ENCODE measurements at regions not wholly inside any gene's neighbourhood (a gene's known extent, or its start where the extent isn't known, plus 50 kb on each side); places are given as distances from the start of the nearest gene placed in this dataset.

GRCh38 chr12:74426091-74426490 lies 111.5 kb upstream of the ATXN7L3B start:
- DNase-seq (ENCODE audit: low spot score in 2 of 2): no peak
- no peak for ATAC-seq
- Mint-ChIP-seq H3K27ac (no peak overlapping the region), H3K9me3 (no peaks in the 10 kb centered on the region), H3K36me3 (no peaks in the 10 kb centered on the region)

GRCh38 chr12:74429535-74429934 lies 108.1 kb upstream of the ATXN7L3B start:
- H3K36me3 Mint-ChIP-seq: no peaks in the 10 kb centered on the region
- ATAC-seq (no peak), DNase-seq (ENCODE audit: low spot score in 2 of 2) (no peak)
- H3K27ac Mint-ChIP-seq: no peak overlapping the region
- peaks cover 0 to 3% of the 10 kb centered on the region in 2 donors for H3K9me3 Mint-ChIP-seq

GRCh38 chr12:74431801-74432200 lies 105.8 kb upstream of the ATXN7L3B start:
- Mint-ChIP-seq H3K27ac (no peak overlapping the region), H3K9me3 (peaks cover 0 to 6% of the 10 kb centered on the region in 2 donors), H3K36me3 (no peaks in the 10 kb centered on the region)
- no peak for ATAC-seq
- DNase-seq (ENCODE audit: low spot score in 2 of 2): no peak

GRCh38 chr12:74440469-74440868 lies 97.2 kb upstream of the ATXN7L3B start:
- no peak for DNase-seq (ENCODE audit: low spot score in 2 of 2)
- H3K27ac Mint-ChIP-seq: no peak overlapping the region

GRCh38 chr12:74441872-74442271 lies 95.8 kb upstream of the ATXN7L3B start:
- H3K27ac Mint-ChIP-seq: no peak overlapping the region
- DNase-seq (ENCODE audit: low spot score in 2 of 2) (no peak), ATAC-seq (no peak)
- no peaks in the 10 kb centered on the region for H3K9me3 Mint-ChIP-seq
- H3K36me3 Mint-ChIP-seq: no peaks in the 10 kb centered on the region

More at GRCh38 chr12:74440469-74440868, 97.2 kb upstream of the ATXN7L3B start:
- Mint-ChIP-seq H3K9me3 (no peaks in the 10 kb centered on the region), H3K36me3 (no peaks in the 10 kb centered on the region)
- ATAC-seq: no peak

GRCh38 chr12:74446466-74446865 lies 91.2 kb upstream of the ATXN7L3B start:
- Mint-ChIP-seq H3K27ac (no peak overlapping the region), H3K36me3 (no peaks in the 10 kb centered on the region), H3K9me3 (no peaks in the 10 kb centered on the region)
- DNase-seq (ENCODE audit: low spot score in 2 of 2): no peak
- no peak for ATAC-seq

GRCh38 chr12:74449872-74450271 lies 87.8 kb upstream of the ATXN7L3B start:
- no peak overlapping the region for H3K27ac Mint-ChIP-seq
- ATAC-seq: no peak
- H3K36me3 Mint-ChIP-seq: no peaks in the 10 kb centered on the region
- no peak for DNase-seq (ENCODE audit: low spot score in 2 of 2)
- H3K9me3 Mint-ChIP-seq: no peaks in the 10 kb centered on the region

GRCh38 chr12:74454109-74454508 lies 83.5 kb upstream of the ATXN7L3B start:
- no peak for ATAC-seq
- H3K27ac Mint-ChIP-seq: no peak overlapping the region
- no peaks in the 10 kb centered on the region for H3K9me3 Mint-ChIP-seq

GRCh38 chr12:74455429-74455828 lies 82.2 kb upstream of the ATXN7L3B start:
- H3K36me3 Mint-ChIP-seq: no peaks in the 10 kb centered on the region
- no peak for ATAC-seq
- no peaks in the 10 kb centered on the region for H3K9me3 Mint-ChIP-seq
- no peak for DNase-seq (ENCODE audit: low spot score in 2 of 2)
- H3K27ac Mint-ChIP-seq: no peak overlapping the region

More at GRCh38 chr12:74454109-74454508, 83.5 kb upstream of the ATXN7L3B start:
- DNase-seq (ENCODE audit: low spot score in 2 of 2): no peak
- H3K36me3 Mint-ChIP-seq: no peaks in the 10 kb centered on the region

- Mint-ChIP-seq H3K9me3 (no peaks in the 10 kb centered on the region), H3K27ac (no peak overlapping the region), H3K36me3 (no peaks in the 10 kb centered on the region)
- no peak for ATAC-seq
- DNase-seq (ENCODE audit: low spot score in 2 of 2): no peak
Measured at GRCh38 chr12:74456431-74456830, 81.2 kb upstream of the ATXN7L3B start.

- no peaks in the 10 kb centered on the region for H3K36me3 Mint-ChIP-seq
- H3K9me3 Mint-ChIP-seq: no peaks in the 10 kb centered on the region
- H3K27ac Mint-ChIP-seq: no peak overlapping the region
- DNase-seq (ENCODE audit: low spot score in 2 of 2) (no peak), ATAC-seq (no peak)
Measured at GRCh38 chr12:74468401-74468800, 69.2 kb upstream of the ATXN7L3B start.

- Mint-ChIP-seq H3K9me3 (no peaks in the 10 kb centered on the region), H3K27ac (no peak overlapping the region), H3K36me3 (no peaks in the 10 kb centered on the region)
- DNase-seq (ENCODE audit: low spot score in 2 of 2): no peak
- ATAC-seq: no peak
Measured at GRCh38 chr12:74476234-74476633, 61.4 kb upstream of the ATXN7L3B start.

- ATAC-seq (no peak), DNase-seq (ENCODE audit: low spot score in 2 of 2) (no peak)
- Mint-ChIP-seq H3K27ac (no peak overlapping the region), H3K36me3 (no peaks in the 10 kb centered on the region), H3K9me3 (no peaks in the 10 kb centered on the region)
Measured at GRCh38 chr12:74481078-74481477, 56.6 kb upstream of the ATXN7L3B start.

- H3K9me3 Mint-ChIP-seq: no peaks in the 10 kb centered on the region
- H3K27ac Mint-ChIP-seq: no peak overlapping the region
- DNase-seq (ENCODE audit: low spot score in 2 of 2) (no peak), ATAC-seq (no peak)
- no peaks in the 10 kb centered on the region for H3K36me3 Mint-ChIP-seq
Measured at GRCh38 chr12:74482115-74482514, 55.5 kb upstream of the ATXN7L3B start.

GRCh38 chr12:74483057-74483456 lies 54.6 kb upstream of the ATXN7L3B start:
- H3K36me3 Mint-ChIP-seq: no peaks in the 10 kb centered on the region
- no peak for DNase-seq (ENCODE audit: low spot score in 2 of 2)
- no peak for ATAC-seq
- H3K27ac Mint-ChIP-seq: no peak overlapping the region
- no peaks in the 10 kb centered on the region for H3K9me3 Mint-ChIP-seq

Data from activated naive CD4-positive, alpha-beta T cell treated with anti-CD3 and anti-CD28 coated beads, Interleukin-2, amount 50 U/mL, for 72 hours (primary cell).